Kasumi-1 (cell line): ENCODE measurements at regions not wholly inside any gene's neighbourhood (a gene's known extent, or its start where the extent isn't known, plus 50 kb on each side); places are given as distances from the start of the nearest gene placed in this dataset.

Experiments
- DNase-seq, 2 experiments: peaks; one replicate each; lab custom pipeline; 2025; lab: John Stamatoyannopoulos, UW

DNA sequence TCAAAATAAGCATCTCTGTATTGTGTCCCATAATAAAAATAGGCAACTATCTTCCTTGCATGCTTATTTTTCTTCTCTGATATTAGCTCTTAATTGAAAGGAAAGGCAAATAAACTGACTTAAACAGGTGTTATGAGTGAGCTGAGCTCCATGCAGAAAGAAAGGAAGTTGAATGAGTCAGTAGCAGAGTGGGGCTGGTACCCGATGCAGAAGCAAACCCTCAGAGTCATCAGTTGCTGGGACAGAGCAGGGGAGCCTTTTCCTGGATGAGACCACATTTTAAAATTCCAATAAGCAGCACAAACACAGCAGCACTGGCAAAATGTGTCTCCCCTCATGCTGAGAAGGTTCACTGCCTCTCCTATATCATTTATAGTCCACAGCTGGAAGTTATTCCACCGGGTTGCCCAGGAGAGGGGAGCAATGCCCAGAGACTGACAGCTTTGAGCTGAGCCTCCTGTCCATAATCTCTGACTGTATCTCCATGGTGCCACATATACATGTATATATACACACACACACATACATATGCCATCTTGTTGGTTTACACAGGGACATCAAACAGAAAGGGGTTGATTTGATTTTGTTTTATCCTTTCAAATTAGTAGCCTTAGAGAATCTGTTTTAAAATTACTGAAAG, 274.3 kb upstream of the PPARGC1A start:
- peak; percentile 22 to 45 for DNase-seq

DNA sequence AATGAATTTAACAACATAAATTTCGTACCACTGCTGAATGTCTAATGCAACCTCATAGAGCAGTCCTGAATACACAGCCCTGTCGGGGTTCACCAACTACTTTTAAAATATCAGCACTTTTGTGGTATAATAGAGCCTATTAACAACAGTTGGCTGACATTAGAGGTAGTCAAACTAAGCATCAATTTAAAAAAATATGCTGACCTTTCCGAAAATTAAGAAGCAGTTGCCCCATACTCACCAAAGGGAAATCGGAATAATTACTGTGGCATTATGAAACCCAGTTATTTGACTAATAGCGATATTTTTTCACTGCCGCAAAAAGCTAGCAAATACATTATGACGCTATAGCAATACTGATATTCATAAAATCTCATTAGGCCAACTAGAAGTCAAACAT, 273.5 kb upstream of the PPARGC1A start:
- no peak for DNase-seq

DNA sequence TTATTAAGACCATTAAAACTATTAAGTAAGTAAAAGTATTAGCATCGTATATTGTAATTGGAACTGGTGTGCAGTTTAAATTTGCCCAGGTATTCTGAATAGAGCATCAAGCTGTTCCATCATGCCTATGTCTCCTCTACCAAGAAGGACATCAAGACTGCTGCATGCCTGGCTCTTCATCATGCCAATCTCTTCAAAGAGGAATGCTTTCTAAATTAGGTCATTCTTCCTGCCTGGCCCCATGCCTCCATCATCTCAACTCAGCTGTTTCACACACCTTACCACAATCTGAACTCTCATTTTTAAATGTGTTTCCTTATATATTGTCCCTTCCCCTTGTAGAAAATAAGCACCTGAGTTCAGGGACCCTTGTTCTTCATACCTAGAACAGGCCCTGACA, 270.5 kb upstream of the PPARGC1A start:
- no peak for DNase-seq

DNA sequence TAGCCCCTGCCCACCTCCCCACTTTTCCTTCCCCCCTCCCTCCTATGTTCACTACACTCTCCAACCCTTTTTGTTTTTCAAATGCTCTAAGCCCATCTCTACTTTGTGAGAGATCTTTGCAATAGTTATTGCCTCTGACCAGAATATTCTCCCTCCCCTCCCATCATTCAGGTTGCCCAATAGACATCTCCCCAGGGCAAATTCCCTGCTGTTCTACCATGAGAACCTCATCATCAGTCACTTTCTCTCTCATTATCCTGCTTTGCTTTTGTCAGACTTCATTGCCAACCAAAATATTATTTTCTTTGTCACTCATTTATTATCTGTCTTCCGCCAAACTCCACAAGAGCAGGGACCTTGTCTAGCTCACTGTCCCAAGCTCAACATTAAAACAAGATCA, 268.2 kb upstream of the PPARGC1A start:
- DNase-seq, result no peak

DNA sequence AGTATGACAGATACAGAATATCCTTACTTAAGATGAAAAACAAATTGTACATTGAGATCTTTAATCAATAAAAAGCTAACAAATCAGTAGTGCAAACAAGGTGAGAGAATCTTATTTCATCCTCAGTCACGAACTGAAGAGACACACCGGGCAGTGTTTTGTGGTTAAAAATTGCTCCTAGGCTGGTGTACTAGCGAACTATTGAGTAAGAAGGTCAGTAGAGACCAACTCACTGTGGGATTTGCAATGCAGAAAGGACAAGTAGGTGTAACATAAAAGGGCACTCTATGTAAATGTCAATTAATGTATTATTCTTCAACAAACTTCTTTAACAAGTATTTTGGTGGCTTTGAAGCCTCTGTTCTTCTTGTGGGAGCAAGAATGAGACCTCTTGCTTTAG, 260.2 kb upstream of the PPARGC1A start:
- no peak for DNase-seq

DNA sequence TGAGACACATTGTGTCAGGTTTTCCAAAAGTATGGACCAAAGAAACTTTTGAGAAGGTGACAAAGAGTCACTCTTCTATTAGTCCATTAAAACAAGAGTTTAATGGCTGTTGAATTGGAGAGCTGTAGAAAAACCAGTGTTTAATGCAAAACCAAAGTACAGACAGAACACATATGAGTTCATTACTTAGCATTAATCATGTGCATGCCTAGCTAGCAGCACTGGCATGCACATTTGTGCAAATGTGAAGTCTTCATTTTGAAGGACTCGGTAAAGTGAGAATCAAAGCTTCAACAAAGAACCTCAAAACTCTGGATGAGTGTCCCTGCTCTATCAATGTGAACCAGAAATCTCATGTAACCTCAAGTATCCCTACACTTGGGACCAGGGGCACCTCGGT, 256.3 kb upstream of the PPARGC1A start:
- DNase-seq, result no peak

DNA sequence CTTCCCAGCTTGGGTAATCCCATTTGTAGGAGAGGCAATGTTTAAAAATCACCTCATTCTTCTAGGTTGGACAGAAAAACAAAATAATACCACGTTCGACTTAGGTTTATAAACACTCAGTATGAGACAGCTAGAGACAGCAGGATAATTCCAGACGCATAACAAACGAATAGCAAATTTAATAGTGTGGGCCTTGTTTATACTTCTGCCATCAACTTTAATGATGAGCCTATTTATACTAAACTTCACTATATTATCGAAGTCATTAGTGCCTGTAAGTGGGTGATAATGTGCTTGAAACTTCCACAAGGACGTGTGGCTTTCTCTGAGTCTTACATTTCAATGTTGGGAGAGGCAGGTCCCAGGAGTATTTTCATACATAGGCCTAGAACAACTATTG, 255.7 kb upstream of the PPARGC1A start:
- DNase-seq, result no peak

DNA sequence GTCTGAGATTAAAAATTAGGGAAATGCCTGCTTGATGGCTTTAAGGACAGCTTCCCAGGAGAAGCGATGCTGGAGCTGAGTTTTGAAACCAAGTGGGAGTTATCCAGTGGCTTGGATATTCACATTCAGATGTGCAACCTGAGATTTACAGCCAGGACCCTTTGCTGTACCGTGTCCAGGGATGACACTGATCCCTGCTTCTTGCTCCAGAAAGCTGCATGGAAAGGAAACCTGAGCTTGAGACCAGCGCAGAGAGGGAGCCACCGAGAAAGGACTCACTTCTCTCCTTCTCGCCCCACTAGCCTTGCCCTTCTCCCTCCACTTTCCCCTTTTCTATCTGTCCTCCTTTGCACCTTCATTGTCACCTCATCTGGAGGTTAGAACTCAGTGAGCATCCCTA, 254.5 kb upstream of the PPARGC1A start:
- no peak for DNase-seq

DNA sequence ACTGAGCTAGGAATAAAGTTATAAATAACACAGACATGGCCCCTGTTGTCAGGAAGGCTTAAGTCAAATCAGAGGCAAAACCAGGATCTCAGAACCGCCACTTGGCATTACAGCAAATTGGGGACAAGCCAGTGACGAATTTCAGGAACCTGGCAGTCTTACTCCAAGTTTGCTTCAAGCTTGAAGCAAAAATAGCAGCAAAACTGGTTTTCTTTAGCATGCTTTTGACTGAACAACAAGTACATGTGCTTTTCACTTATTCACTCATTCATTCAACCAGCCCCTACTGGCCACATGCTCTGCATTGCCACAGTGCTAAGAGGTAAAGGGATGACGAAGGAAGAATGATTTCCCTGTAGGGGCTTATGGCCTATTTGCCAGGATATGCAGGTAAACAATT, 253.9 kb upstream of the PPARGC1A start:
- DNase-seq, result no peak

DNA sequence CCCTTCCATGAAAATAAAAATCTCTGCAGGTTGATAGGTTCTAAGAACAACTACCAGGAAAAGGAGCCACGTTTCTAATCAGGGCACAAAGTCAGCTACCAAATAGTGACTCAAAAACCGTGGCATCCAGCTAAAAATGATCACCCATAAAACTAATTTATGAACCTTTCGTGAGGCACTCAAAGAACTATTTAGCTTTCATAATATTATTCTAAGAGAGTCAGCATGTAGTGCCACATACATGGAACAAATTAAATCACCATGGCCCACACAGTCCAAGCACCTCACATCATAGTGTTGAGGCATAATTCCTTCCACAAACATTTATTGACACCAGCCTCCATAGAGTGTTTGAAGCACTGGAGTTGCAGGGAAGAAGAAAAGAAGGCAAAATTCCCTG, 252.0 kb upstream of the PPARGC1A start:
- DNase-seq, result no peak

DNA sequence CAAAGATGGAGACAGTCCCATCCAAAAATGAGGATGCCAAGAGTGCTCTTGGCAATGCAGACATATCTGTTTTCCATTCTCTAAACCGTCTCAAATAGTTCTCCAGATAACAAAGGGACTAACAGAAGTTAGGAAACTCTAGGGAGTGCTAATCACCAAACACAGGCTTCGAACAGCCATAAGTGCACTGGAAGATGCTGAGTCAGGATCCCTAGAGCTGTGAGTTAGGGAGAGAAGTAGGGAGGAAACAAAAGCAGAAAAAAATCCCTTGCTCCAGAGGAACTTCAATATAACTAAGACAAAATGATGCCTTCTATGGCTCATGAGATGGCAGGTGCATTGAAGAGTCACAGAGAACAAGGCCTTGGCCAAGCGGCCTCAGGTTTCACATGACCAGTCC, 251.0 kb upstream of the PPARGC1A start:
- no peak for DNase-seq

DNA sequence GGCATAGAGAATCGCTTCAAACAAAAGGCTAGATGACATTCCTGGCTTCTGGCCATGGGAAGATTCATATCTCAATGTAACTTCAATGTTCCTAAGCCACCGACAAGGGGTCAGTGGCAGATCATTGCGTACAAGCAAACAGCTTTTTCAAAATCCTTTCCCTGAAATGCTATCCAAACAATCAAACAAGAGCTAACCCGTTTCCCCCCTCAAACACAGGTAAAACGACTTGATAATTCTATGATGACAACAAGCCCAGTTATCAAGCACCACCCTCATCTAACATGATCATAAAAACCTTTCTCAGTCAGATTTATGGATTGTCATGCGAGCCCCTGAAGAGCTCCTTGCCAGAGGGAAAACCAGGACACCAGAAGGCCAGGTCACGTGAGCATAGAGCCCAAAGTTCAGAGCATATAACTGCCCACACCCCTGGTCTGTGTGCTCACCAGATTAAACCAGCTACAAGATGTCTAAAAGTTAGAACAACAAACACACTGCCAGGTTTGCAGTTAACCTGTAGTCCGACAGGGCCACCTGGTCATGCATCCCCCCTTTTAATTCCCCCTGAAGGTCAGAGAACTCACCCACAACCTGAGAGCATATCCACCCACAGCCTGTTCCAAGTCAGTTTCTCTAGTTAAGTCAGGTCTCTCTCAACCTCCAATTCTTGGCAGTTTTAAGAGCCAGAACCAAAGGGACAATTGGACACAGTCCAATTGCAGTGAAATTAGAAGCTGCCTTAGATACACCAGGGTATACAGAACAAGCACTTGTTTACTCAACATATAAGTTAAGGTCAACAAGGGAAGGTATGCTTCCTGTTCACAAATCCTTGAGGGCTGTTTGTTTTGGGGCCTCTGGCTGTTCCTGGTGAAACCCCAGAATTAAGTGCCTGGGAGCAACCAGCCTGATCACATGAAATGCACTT, 248.1 kb upstream of the PPARGC1A start:
- no peak for DNase-seq

DNA sequence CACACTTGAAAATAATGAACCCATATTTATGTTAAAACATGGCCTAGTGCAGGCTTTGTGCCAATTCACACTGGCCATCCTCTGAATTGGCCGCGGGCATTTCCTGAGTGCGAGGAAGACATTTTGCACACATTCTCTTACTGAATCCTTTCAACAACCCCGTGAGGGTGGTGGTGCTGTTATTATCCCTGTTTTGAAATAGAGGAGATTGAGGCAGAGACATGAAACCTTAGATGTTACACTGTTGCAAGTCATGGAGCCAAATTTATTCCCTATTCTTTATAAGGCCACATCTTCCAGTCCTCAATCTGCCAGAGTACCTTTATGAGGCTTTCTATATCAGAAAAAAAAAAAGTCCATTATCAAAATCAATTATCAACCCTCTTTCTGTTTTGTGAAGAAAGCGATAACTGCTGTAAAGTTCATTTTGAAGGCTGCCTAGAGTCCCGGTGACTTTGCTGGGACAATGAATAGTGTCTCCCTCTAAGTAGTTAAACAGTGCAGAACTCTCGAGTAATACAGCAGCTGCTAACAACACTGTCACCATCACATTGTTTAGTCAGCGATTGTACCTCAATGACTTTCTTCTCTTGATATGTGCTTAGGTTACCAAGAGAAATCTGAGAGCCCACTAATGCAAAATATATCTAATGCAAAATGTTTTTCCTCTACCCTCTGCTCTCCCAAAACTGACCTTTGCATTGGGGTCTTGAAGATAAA, 242.3 kb upstream of the PPARGC1A start:
- DNase-seq, result no peak

DNA sequence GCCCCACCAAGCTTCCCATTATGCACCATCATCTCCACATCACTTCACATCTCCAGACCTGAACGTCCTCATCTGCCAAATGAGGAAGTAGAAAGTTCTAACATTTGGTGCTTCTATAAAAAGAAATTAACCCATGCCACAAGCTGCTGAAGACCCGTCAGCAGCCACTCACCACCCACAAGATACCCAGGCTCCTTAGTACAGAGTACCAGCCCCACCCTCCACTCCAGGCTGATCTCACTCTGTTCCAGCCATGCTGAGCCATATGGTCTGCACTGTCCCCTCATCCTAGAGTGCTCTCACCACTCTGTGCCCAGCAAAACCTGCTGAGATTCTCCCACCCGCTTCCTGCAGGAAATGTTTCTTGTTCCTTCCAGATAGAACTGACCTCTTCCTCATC, 240.8 kb upstream of the PPARGC1A start:
- DNase-seq, result peak; percentile 34 to 45

DNA sequence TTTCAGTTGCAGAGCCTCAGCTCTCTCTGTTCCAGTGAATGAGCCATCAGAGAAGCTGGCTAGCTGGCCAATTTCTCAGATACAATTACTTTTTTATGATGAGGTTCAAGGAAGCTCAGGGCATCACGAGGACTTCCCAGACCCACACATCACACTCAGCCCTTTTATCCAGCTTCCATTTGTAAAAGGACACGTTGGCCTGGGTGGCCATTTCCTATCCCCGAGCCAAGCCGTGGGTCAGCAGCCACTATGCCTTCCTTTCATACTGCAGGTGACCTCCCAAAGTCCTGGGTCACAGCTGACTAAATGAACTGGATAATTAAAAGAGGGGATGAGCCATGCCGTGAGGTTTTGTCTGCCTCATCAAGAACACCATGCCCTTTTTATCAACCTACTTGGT, 236.9 kb upstream of the PPARGC1A start:
- no peak for DNase-seq

DNA sequence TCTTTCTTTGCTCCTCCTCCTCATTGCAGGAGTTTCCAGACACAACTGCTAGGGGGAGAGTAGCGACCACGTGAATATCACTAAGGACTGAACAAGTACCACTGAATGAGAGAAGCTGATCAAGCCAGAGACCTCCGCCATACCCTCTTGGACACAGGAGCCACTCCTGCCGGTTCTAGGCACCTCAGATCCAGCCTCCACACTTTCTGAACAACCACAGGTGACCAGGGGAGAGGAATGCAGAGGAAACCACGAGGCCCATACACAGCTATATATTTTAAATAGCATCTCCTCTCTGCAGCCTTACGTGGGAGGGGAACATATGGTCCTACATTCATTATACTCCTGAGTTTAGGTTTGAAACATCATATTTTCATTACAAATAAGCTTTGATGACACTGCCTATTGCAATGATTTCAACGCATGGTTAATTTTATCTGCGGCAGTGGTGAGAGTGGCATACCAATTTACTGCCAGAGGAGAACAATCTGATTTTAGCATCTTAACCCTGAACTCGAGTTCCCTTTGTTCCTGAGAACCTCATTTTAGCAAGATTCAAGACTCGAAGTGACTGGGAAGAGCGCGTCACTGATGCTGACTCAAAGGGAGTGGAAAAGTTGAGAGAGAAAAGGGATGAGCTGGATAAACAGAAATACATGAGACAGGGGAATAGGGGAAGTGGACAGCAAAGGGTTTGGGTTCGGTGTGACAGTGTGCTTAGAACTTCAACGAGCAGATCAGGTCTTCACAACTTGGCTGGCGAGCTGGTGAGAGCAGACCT, 231.7 kb upstream of the PPARGC1A start:
- DNase-seq, result no peak

DNA sequence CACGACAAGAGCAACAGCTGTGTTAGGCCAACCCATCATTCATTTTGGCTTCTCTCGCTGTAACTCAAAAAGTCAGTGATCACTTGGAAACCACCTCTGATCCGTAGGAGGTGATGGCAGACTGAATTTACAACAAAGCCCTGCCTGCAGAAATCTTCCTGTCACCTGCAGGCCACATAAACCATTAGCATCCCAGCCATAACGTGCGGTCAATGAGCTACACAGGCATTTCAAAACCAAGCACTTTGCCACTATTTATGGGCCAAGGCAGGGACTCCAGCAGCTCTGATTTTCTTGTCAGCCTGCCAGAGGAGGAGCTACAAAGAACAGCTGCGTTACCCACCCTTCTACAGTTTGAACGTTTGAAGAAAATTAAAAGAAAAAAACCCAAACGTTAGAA, 228.1 kb upstream of the PPARGC1A start:
- no peak for DNase-seq

DNA sequence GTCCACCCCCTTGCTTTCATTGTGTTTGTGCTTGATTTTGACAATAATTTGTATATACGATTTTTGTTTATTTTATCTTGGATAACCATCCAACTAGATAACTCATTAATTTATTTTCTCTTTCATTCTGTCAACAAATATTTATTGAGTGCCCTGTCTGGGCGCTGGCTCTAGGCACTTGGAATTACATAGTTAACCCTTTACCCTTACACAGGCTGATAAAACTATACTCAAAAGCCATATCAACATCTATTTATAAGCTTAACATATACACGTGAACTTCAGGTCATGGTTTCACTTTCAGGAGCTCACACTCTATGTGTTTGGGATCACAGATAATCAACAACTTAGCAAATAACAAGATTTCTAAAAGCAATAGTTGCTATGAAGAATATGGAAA, 226.3 kb upstream of the PPARGC1A start:
- DNase-seq, result no peak

DNA sequence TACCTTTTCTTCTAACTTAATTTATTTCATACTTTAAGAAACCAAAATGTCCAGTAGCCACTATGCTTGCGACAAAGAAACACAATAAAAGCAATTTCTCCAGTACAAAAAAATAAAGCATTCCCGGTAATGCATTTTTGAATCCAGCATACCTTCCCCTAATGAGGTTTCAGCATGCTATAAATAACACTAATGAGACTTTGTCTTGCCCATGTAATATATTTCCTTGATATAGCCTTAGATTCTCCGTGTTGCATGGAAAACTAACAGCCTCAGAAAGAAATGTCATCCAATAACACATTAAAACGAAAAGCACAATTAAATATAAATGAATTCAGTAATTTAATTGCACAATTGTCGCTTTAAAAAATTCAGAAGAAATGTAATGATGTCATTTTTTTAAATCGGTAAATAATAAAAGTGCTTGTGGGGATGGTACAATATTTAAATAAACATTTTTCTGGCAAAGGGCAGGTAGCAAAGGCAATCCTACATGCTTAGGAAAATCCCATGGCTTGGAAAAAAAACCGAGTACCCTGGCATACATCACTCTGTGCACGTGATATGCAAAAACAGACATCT, 225.2 kb upstream of the PPARGC1A start:
- DNase-seq, result no peak

DNA sequence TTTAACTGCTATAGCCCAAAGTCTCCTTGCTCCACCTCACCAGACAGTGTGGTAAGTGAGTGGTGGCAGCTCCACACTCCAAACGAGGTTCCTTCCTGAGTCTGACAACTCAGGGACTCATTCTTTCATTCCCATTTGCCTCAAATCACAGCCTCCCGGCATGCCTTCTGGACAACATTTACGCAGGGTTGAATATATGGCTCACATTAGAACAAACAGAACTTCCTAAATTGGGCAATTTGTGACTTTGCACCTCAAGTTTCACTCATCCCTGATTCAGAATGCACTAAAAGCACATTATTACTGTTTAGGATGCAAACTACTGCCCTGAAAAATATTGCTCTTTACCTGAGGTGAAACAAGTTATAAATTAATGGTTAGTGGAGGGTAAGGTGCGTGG, 224.6 kb upstream of the PPARGC1A start:
- DNase-seq, result no peak

DNA sequence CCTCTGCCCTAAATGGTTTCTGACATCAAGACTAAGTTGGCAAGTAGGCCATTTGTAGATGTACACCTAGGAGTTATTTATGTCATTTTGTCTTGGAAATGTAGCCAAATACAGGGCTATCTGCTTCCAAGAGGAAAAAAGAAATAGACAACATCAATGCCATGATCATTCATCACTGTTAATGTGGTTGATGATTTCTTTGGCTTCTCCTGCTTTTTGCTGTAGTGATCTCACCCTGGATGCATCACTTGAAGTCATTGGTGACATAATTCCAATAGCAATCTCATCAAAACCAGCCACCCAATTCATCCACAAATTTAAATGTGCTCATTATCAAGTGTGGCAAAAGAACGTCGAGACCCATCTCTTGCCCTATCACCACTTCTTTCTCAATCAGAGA, 222.6 kb upstream of the PPARGC1A start:
- DNase-seq, result no peak

DNA sequence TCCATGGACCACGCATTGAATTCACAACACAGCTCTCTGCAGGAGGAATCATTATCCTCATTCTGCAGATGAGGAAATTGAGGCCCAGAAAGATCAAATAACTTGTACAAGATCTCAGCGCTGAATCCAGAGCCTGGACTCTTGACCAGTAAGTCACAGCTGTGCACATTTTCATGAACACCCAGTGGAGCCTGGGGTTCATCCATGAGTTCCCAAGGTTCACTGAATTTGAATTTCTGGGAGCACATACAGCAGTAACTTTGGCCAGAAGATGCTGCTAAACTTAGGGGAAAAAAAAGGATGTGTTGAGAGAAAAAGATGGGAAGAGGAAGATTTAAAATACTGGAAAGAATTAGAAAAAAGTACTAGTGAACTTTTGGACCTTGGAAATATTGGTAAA, 218.7 kb upstream of the PPARGC1A start:
- no peak for DNase-seq
